ENCODE measurements at regions not wholly inside any gene's neighbourhood (a gene's known extent, or its start where the extent isn't known, plus 50 kb on each side); places are given as distances from the start of the nearest gene placed in this dataset.

DNA sequence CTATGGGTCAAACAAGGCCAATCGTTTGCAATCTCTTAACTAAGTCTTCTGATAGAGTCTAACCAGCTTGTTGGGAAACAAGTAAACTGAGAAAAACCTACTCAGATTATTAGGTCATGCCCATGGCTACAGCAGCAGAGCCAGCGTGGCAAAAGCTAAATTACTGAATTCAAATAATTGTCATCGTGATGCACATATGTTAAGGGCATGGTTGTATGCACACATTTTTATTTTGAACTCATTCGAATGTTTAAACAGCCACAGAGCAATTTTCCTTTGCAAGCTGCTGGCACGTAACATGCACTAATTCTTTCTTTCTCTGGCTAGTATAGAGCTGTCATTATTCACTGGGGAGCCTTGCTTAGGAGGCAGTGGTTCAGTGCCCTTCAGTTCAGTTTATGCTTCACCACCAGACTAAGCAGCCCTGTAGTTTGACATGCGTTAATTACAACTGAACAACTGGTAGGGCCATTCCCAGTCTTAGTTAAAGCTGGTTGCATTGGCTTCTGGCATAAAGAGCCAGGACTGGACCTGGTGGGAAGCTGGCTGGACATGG lies 396.4 kb downstream of the METTL15 start:
- intact Hi-C loops (cut with DNase I): no loop called here
- Histone ChIP-seq H3K27me3 (no peaks in the 10 kb centered on the region), H3K36me3 (no peaks in the 10 kb centered on the region), H3K27ac (no peak overlapping the region), H3K4me1 (no peaks in the 10 kb centered on the region), H3K4me3 (replicated peaks in 1 of 3) (no peak overlapping the region), H3K9me3 (no peaks in the 10 kb centered on the region)
- TF ChIP-seq, protein P1, sequence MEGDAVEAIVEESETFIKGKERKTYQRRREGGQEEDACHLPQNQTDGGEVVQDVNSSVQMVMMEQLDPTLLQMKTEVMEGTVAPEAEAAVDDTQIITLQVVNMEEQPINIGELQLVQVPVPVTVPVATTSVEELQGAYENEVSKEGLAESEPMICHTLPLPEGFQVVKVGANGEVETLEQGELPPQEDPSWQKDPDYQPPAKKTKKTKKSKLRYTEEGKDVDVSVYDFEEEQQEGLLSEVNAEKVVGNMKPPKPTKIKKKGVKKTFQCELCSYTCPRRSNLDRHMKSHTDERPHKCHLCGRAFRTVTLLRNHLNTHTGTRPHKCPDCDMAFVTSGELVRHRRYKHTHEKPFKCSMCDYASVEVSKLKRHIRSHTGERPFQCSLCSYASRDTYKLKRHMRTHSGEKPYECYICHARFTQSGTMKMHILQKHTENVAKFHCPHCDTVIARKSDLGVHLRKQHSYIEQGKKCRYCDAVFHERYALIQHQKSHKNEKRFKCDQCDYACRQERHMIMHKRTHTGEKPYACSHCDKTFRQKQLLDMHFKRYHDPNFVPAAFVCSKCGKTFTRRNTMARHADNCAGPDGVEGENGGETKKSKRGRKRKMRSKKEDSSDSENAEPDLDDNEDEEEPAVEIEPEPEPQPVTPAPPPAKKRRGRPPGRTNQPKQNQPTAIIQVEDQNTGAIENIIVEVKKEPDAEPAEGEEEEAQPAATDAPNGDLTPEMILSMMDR (IDR thresholded peaks at IDR 0.05): no peak
- no peak for TF ChIP-seq POLR2A (IDR thresholded peaks at IDR 0.05)
- DNase-seq: no peak
- 72 to 95% methylated on average over 6 of the region's 6 CpGs for WGBS, 2 donors

DNA sequence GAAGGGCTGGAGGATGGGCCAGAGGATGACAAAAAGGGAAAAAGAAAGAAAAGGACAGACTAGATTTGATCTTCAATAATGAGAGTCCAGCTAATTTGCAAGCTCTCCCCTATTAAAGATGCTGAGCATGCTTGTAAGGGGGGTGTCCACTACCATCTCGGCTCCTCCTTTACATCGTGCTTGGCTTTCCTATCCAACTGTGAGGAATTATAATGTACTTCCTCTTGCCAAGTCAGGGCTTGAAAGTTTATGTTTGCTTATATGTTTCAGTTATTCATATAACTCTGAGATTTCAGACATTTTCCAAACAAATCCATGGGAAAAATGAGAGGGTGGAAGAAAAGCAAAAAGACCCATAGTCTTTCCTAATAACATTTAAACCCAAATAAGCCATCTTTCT lies 387.1 kb downstream of the METTL15 start:
- Histone ChIP-seq H3K27ac (no peak overlapping the region), H3K9me3 (no peaks in the 10 kb centered on the region), H3K27me3 (no peaks in the 10 kb centered on the region), H3K36me3 (no peaks in the 10 kb centered on the region), H3K4me1 (no peaks in the 10 kb centered on the region), H3K4me3 (replicated peaks in 1 of 3) (no peak overlapping the region)
- DNase-seq: no peak
- TF ChIP-seq POLR2A (IDR thresholded peaks at IDR 0.05): no peak
- TF ChIP-seq, protein P1 (IDR thresholded peaks at IDR 0.05): no peak
- intact Hi-C loops (cut with DNase I): no loop called here
- WGBS, 2 donors: 82 to 88% methylated on average over 2 of the region's 2 CpGs

DNA sequence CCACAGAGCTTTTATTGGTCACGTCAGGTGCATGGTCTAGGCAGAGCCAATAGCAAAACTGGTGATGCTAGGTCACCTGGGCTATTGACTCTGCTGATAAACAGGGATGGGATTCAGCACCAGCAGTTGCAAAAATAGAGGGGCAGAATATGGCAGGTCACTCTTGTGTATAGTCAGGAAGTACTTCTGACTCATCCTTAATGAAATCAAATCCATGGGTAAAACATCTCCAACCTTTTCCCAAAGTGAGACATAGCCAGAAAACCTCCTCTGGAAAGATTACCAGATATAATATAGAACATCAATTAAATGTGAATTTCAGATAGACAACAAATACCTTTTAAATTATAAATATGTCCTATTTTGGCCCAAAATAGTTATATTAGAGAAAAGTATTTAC lies 383.2 kb downstream of the METTL15 start:
- intact Hi-C loops (cut with DNase I): no loop called here

DNA sequence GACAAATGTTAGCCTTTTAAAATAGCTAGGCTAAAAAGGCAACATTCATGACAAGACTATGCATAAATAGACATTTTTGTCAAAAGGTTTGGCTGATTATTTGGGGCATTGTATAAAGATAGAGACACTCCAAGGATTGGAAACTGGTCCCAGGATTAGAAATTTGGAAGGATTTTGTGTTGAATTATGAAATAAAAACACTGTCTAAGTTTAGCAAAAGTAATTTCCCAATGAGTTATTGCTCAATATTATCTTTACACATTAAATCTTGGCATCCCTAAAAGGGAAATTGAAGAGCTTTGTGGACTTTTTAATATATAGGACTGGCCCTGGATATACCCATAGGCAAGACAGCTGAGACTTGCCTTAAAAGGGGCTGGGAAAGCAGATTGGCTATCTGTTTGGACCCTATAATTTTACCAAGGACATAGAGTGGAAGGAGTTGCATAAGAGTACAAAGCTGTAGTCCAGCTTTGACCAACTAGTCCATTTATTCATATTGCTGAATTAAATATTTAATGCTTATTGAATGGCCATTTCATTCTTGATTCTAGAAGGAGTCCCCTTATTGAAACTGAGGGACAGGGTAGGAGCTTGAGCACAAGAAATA lies 382.7 kb downstream of the METTL15 start:
- no peak overlapping the region for H3K27ac ChIP-seq
- H3K27me3 ChIP-seq: no peaks in the 10 kb centered on the region
- intact Hi-C loops (cut with DNase I): no loop called here
- no peak for TF ChIP-seq POLR2A (IDR thresholded peaks at IDR 0.05)
- TF ChIP-seq, protein P1 (IDR thresholded peaks at IDR 0.05): no peak
- no peaks in the 10 kb centered on the region for H3K9me3 ChIP-seq
- H3K4me3 ChIP-seq (replicated peaks in 1 of 3): no peak overlapping the region
- no peaks in the 10 kb centered on the region for H3K4me1 ChIP-seq
- H3K36me3 ChIP-seq: no peaks in the 10 kb centered on the region
- DNase-seq: no peak

More for the DNA sequence above, 383.2 kb downstream of the METTL15 start:
- DNase-seq: no peak
- no peaks in the 10 kb centered on the region for H3K27me3 ChIP-seq
- no peaks in the 10 kb centered on the region for H3K9me3 ChIP-seq
- TF ChIP-seq, protein P1 (IDR thresholded peaks at IDR 0.05): no peak
- no peak for TF ChIP-seq POLR2A (IDR thresholded peaks at IDR 0.05)
- H3K27ac ChIP-seq: no peak overlapping the region
- H3K36me3 ChIP-seq: no peaks in the 10 kb centered on the region
- no peaks in the 10 kb centered on the region for H3K4me1 ChIP-seq
- H3K4me3 ChIP-seq (replicated peaks in 1 of 3): no peak overlapping the region
- WGBS, 2 donors: 89 to 100% methylated on average over 1 of the region's 1 CpG

DNA sequence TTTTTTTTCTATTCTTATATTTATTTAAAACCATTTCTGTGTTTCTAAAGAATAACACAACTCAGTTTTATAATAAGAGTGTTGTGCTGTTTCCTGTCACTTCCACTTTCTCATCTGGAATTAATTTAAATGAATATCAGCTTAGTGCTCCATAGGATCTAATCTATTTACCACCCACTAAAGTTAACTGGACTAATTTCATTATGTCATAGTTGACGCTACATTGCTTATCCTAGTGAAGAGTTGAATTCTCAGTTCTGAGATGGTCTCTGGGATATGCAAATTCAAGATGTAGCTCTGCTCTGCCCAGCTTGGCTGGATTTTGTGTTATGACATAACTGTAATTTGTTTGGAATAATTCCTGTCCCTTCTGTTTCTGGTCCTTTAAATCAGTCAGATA lies 380.1 kb downstream of the METTL15 start:
- WGBS, 2 donors: 0 to 80% methylated on average over 1 of the region's 1 CpG

More for the DNA sequence above, 380.1 kb downstream of the METTL15 start:
- Histone ChIP-seq H3K36me3 (no peaks in the 10 kb centered on the region), H3K9me3 (no peaks in the 10 kb centered on the region), H3K4me1 (no peaks in the 10 kb centered on the region), H3K27me3 (no peaks in the 10 kb centered on the region), H3K4me3 (replicated peaks in 1 of 3) (no peak overlapping the region), H3K27ac (no peak overlapping the region)
- TF ChIP-seq, protein P1 (IDR thresholded peaks at IDR 0.05): no peak
- no peak for TF ChIP-seq POLR2A (IDR thresholded peaks at IDR 0.05)
- intact Hi-C loops (cut with DNase I): no loop called here
- DNase-seq: no peak

All from thyroid gland (tissue), 4 donors.